ENCODE measurements at regions not wholly inside any gene's neighbourhood (a gene's known extent, or its start where the extent isn't known, plus 50 kb on each side); places are given as distances from the start of the nearest gene placed in this dataset.

GRCh38 chrX:56107320-56107719, 124.8 kb upstream of the KLF8 start:
- H3K4me3 ChIP-seq, result no peak overlapping the region

GRCh38 chrX:56113785-56114436, 118.2 kb upstream of the KLF8 start:
- intact Hi-C loops (cut with DNase I), result no loop called here
- TF ChIP-seq POLR2A (IDR thresholded peaks at IDR 0.05), result no peak
- no peak for TF ChIP-seq CTCF (IDR thresholded peaks at IDR 0.05)
- H3K4me1 ChIP-seq (replicated peaks in 1 of 2), result no peaks in the 10 kb centered on the region
- no peaks in the 10 kb centered on the region for H3K9me3 ChIP-seq (replicated peaks in 1 of 3)
- H3K36me3 ChIP-seq (replicated peaks in 1 of 2), result no peaks in the 10 kb centered on the region
- H3K27ac ChIP-seq, result no peak overlapping the region
- no peaks in the 10 kb centered on the region for H3K27me3 ChIP-seq
- DNase-seq, result no peak
- 75 to 97% (median 88%) methylated on average over 4 to 16 of the region's 16 CpGs for WGBS, 4 donors
- H3K4me3 ChIP-seq, result no peak overlapping the region

More at GRCh38 chrX:56107320-56107719, 124.8 kb upstream of the KLF8 start:
- DNase-seq, result no peak
- H3K27me3 ChIP-seq, result no peaks in the 10 kb centered on the region
- intact Hi-C loops (cut with DNase I), result no loop called here
- no peaks in the 10 kb centered on the region for H3K9me3 ChIP-seq (replicated peaks in 1 of 3)
- 81 to 94% (median 86%) methylated on average over 3 to 12 of the region's 12 CpGs for WGBS, 4 donors
- TF ChIP-seq CTCF (IDR thresholded peaks at IDR 0.05) (no peak), POLR2A (IDR thresholded peaks at IDR 0.05) (no peak)
- no peak overlapping the region for H3K27ac ChIP-seq
- no peaks in the 10 kb centered on the region for H3K4me1 ChIP-seq (replicated peaks in 1 of 2)
- H3K36me3 ChIP-seq (replicated peaks in 1 of 2), result no peaks in the 10 kb centered on the region

GRCh38 chrX:56114437-56114787, 117.7 kb upstream of the KLF8 start:
- WGBS, 4 donors, result 64 to 100% (median 86%) methylated on average over 1 of the region's 1 CpG
- TF ChIP-seq POLR2A (IDR thresholded peaks at IDR 0.05), result no peak
- no peak for TF ChIP-seq CTCF (IDR thresholded peaks at IDR 0.05)

DNA sequence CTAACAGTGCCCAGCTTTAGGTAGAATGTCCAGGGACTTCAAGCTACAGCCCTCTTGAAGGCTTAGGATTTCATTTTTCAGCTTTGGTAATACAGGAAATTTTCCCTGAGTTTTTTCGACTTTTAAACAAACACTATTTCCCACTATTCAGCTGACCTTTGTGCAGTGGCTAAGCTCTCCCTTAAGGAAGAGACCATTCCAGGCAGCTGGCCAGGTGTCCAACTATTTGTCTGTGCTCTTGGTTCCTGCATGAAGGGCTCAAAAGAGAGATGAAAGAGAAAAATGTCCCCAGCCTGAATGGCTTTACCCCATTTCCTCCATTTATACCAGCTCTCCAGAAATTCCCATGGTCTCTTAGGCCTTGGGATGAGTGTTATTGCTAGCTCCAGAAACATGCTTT, 111.9 kb upstream of the KLF8 start:
- H3K9me3 ChIP-seq (replicated peaks in 1 of 3), result no peaks in the 10 kb centered on the region
- H3K27ac ChIP-seq, result no peak overlapping the region
- H3K4me1 ChIP-seq (replicated peaks in 1 of 2), result no peaks in the 10 kb centered on the region
- DNase-seq, result no peak
- WGBS, 4 donors, result 68 to 86% (median 78%) methylated on average over 1 of the region's 1 CpG
- TF ChIP-seq POLR2A (IDR thresholded peaks at IDR 0.05) (no peak), CTCF (IDR thresholded peaks at IDR 0.05) (no peak)
- H3K27me3 ChIP-seq, result peaks cover 2% of the 10 kb centered on the region
- H3K4me3 ChIP-seq, result no peak overlapping the region
- H3K36me3 ChIP-seq (replicated peaks in 1 of 2), result no peaks in the 10 kb centered on the region
- intact Hi-C loops (cut with DNase I), result no loop called here

More at GRCh38 chrX:56114437-56114787, 117.7 kb upstream of the KLF8 start:
- Histone ChIP-seq H3K4me1 (replicated peaks in 1 of 2) (no peaks in the 10 kb centered on the region), H3K4me3 (no peak overlapping the region), H3K9me3 (replicated peaks in 1 of 3) (no peaks in the 10 kb centered on the region), H3K27ac (no peak overlapping the region), H3K36me3 (replicated peaks in 1 of 2) (no peaks in the 10 kb centered on the region), H3K27me3 (no peaks in the 10 kb centered on the region)
- DNase-seq, result no peak
- intact Hi-C loops (cut with DNase I), result no loop called here
